GM06990 (cell line): ENCODE measurements at regions not wholly inside any gene's neighbourhood (a gene's known extent, or its start where the extent isn't known, plus 50 kb on each side); places are given as distances from the start of the nearest gene placed in this dataset.

Experiments used
- DNase-seq: peaks from one replicate; pipeline ENCODE4 v3.0.0-alpha.2; 2011; ENCODE audit not compliant: insufficient read length; ENCODE audit errors: extremely low read depth
- H3K27me3 ChIP-seq: replicated peaks from 2 replicates; pipeline ENCODE4 v1.6.0; 2011; ENCODE audit warnings: low read length; ENCODE audit not compliant: control insufficient read depth, insufficient read depth
- H3K36me3 ChIP-seq: 2 replicates; pipeline ENCODE4 v1.5.1; 2011; ENCODE audit warnings: low read length; ENCODE audit not compliant: control insufficient read depth, insufficient read depth
- H3K4me3 ChIP-seq: replicated peaks from 2 replicates; pipeline ENCODE4 v1.5.1; 2011; ENCODE audit warnings: low read depth, mild to moderate bottlenecking, control low read depth, low read length
- CTCF ChIP-seq: IDR thresholded peaks from 2 replicates; pipeline ENCODE4 v1.5.1; 2011; ENCODE audit warnings: low read length, control low read depth, mild to moderate bottlenecking, inconsistent platforms; ENCODE audit not compliant: insufficient read depth, poor library complexity, severe bottlenecking

DNA sequence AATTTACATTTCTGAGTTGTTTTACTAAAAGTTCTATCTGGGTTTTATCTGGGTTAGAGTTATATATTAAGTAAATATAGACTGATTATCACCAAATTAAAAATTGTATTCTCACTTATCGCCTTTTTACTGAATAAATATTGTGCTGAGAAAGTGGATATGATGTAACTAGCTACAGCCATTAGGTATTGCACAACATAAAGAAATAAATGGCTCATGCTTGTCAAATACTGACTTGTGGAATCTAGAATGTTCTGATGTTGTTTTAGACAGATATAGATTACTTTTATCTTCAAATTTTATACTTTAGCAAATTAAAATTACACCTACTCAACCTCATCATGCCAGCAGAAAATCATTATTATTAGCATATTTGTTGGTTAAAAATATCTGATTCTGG, 1277.1 kb upstream of the MIR17HG start:
- H3K4me3 ChIP-seq: no peak overlapping the region
- no peaks in the 10 kb centered on the region for H3K27me3 ChIP-seq
- TF ChIP-seq CTCF: no peak
- no peaks in the 10 kb centered on the region for H3K36me3 ChIP-seq
- no peak for DNase-seq

GRCh38 chr13:90070837-90071525, 1276.5 kb upstream of the MIR17HG start:
- no peak for TF ChIP-seq CTCF
- Histone ChIP-seq H3K36me3 (no peaks in the 10 kb centered on the region), H3K27me3 (no peaks in the 10 kb centered on the region), H3K4me3 (no peak overlapping the region)
- no peak for DNase-seq

- no peak for TF ChIP-seq CTCF
- DNase-seq: no peak
Observed at GRCh38 chr13:90084684-90085290, 1262.7 kb upstream of the MIR17HG start.

GRCh38 chr13:90089051-90089450, 1258.4 kb upstream of the MIR17HG start:
- no peaks in the 10 kb centered on the region for H3K27me3 ChIP-seq
- no peaks in the 10 kb centered on the region for H3K36me3 ChIP-seq
- TF ChIP-seq CTCF: no peak
- no peak for DNase-seq
- H3K4me3 ChIP-seq: no peak overlapping the region

More at GRCh38 chr13:90084684-90085290, 1262.7 kb upstream of the MIR17HG start:
- H3K36me3 ChIP-seq: no peaks in the 10 kb centered on the region
- no peaks in the 10 kb centered on the region for H3K27me3 ChIP-seq
- H3K4me3 ChIP-seq: no peak overlapping the region

- Histone ChIP-seq H3K36me3 (no peaks in the 10 kb centered on the region), H3K4me3 (no peak overlapping the region), H3K27me3 (no peaks in the 10 kb centered on the region)
- TF ChIP-seq CTCF: no peak
- DNase-seq: no peak
Observed at GRCh38 chr13:90091611-90092010, 1255.9 kb upstream of the MIR17HG start.
